ENCODE measurements at regions not wholly inside any gene's neighbourhood (a gene's known extent, or its start where the extent isn't known, plus 50 kb on each side); places are given as distances from the start of the nearest gene placed in this dataset.
"Not testable (repeated sequence)": the region's sequence is repeated elsewhere in the genome, so short reads cannot be mapped to it uniquely, and the experiment has no call there.

DNA sequence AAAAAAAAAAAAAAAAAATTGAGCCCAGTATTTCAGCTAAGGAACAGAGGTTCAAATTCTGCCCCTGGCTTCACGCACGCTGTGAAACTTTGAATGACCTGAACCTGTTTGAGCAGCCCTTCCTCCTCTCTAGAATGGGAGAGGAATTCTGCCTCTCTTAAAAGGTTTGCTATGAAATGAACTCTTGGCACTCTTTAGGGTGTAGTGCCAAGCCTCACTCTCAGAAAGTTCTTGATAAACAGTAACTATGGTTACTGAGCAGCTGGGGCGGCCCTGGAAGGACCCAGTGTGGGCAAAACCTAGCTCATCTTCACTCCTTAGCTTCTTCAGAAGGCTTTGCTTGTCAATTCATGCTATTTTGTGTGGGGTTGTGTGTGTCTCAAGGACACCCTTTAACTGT, 73.7 kb downstream of the GEMIN8 start:
- ChIA-PET CTCF (no interaction called here), POLR2A (interaction anchor here (0.6 kb wide), 1 partner anchor 97 kb away, joined by 3 read pairs; no protein-coding TSS in a partner anchor)

DNA sequence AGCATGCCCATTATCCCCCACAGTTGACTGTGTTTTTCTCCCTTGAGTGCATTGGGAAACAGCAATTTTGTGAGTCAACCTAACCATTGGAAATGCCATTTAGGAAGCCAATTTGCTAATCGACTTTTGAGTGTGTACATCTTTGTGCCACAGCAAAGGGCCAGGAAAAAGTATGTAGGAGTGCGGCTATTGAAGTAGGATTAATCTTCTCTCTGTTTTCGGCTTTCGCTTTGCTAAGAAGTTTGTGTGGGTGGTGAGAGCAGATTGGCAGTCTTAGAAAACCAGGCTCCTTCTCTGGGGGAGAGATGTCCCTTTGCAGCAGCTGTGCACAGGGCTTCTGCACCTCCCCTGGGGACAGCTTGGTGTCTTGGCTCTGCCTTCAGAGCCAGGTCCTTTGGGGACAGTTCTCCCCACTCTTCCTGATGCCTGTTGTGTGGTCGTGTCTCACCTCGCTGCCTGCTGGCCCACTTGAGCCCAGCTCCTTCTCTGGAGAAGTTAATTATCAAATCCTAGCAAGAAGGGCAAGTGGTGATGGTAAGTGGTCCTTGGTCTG, 74.5 kb downstream of the GEMIN8 start:
- POLR2A ChIA-PET = no interaction called here

DNA sequence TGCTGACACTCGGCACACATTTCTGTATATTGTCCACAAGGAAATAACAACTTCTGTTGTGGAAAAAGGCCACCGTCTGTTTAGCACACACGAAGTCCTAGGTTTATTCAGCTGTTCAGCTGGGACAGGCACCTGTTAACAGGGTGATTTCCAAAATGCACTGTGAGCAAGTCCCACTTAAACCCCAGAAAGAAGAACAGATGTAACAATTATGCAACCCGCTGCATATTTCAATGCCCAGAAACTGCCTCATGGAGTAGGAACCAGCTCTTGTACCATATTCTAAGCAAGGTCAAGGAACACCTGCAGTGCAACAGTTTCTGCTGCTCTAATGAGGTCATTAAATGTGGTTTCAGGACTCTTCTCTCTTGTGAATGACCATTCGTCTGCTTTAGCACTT, 77.1 kb downstream of the GEMIN8 start:
- ChIA-PET POLR2A (no interaction called here), CTCF (no interaction called here)

More for the DNA sequence above, 74.5 kb downstream of the GEMIN8 start:
- CTCF ChIA-PET = no interaction called here

DNA sequence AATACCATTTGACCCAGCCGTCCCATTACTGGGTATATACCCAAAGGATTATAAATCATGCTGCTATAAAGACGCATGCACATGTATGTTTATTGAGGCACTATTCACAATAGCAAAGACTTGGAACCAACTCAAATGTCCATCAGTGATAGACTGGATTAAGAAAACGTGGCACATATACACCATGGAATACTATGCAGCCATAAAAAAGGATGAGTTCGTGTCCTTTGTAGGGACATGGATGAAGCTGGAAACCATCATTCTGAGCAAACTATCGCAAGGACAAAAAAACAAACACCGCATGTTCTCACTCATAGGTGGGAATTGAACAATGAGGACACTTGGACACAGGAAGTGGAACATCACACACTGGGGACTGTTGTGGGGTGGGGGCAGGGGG, 83.5 kb downstream of the GEMIN8 start:
- CTCF ChIA-PET, POLR2A ChIA-PET: not testable (repeated sequence)

DNA sequence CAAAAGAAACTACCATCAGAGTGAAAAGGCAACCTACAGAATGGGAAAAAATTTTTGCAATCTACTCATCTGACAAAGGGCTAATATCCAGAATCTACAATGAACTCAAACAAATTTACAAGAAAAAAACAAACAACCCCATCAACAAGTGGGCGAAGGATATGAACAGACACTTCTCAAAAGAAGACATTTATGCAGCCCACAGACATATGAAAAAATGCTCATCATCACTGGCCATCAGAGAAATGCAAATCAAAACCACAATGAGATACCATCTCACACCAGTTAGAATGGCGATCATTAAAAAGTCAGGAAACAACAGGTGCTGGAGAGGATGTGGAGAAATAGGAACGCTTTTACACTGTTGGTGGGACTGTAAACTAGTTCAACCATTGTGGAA, 83.9 kb downstream of the GEMIN8 start:
- POLR2A ChIA-PET, CTCF ChIA-PET: not testable (repeated sequence)

DNA sequence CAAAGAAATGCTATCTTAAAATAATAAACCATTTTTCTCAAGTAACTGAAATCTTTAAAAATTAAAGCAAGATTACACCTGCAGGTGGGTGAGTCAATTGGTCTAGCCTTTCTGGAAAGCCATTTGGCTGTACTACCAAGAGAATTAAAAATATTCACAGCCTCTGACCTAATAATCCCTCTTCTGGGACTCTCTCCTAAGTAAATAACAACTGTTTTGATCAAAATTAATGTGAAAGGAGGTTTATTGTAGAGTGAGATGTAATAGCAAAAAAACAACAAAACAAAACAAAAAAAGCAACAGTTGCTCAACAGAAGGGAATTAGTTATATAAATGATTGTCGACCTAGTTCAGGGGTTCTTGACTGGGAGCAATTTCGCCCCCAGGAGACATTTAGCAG, 89.0 kb downstream of the GEMIN8 start:
- POLR2A ChIA-PET = no interaction called here
- CTCF ChIA-PET = no interaction called here

DNA sequence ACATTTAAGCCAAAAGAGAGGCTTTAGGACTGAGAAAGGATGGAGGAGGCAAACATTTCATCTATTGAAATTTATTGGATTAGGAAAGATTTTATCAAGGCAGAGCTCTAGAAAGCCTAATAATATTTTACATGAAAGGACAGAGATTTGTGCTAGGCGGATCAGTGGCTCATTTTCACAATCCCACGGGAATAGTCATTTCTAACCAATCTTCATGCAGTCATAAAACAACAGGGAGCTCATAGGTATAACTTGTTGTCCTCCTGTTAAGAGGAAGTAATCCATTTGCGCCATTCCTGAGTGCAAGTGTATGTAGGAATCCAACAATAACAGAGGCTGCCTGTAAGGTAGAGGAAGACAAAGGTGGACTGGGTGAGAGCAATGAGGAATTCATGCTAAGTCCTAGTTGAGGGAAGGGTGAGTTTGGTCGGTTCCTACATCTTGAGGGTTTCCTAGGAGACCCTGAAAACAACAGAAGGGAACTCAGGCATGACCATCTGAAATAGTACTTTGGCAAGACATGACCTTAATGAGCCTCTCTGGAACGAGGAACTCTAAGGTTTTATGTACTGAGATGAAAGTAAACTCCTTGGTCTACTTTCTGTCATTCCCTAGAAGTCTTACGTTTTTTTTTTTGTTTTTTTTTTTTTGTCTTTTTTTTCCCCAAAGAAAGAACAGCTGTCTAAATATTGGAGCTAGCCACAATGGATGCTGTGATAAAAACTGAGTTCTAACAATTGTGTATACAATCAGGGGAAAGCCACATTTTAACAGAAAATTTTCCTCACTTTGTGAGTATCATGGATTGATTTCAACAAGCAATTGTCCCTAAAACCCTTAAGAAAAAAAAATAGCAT, 89.7 kb downstream of the GEMIN8 start:
- ChIA-PET CTCF (no interaction called here), POLR2A (no interaction called here)

DNA sequence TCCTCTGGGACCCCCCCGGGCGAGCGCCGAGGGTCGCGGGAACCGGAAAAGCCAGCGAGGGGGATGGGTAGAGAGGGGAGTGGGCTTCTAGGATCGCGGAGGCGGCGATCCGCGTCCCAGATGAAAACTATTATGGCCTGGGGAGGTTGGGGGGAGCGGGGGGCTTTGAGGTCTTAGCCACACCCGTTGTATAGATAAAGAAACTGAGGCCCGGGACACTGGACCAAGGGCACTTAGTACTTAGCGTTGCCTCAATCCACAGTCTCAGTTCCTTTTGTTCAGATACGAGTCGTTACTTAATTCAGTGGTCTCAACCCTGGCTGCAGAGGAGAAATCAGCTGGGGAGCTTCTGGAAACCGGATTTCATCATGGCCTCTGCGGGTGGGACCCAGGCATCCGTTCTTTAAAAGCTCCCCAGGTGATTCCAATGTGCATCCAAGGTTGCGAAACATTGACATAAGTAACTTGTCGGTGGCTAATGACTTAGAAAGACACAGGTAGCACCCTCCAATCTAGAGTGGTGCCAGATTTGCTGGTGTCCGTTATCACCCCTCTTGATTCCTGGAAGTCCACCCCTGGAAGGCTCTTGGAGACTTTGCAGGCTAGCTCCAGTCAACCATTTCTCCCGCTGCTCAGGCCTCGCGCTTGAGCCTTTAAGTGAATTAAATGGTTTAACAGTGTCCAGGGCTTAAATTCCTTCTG, 90.7 kb downstream of the GEMIN8 start:
- CTCF ChIA-PET = interaction anchor here (0.6 kb wide), 1 partner anchor 296 kb away, joined by 3 read pairs; no protein-coding TSS in a partner anchor
- POLR2A ChIA-PET = no interaction called here

DNA sequence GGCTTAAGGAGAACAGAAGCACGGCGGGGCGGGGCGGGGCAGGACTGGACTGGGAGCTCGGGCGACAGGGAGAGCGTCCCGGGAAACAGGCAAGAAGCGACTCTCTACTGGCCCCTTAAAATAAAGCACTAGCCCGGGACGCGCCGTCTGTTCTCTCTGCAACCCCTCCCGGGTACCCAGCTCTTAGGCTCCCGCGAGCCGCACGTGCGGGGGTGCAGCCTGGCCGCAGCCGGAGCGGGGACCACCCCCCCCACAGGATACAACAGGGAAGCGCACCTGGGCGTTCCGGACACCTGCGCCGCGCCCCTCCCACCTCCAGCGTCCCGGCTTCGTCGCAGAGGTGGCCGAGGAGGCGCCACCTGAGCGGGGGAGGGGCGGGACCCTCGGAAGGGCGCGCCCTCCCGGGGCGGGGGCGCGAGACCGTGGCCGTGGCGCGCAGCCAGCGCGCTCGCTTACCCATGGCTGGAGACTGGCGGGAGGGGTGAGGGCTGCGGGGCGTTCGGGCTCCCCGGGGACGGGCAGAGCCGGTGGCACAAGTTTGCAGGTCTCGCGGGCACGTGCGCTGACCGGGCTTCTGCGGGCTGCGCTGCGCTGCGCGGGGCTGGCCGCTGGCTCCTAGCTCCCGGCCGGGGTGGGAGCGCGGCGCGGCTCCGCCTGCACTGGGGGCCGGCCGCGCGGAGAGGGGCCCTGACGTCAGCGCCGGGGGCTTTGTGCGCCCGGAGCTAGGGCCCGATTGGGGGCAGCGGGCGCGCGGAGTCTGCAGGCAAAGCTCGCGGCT, 91.5 kb downstream of the GEMIN8 start:
- CTCF ChIA-PET = interaction anchor here (0.6 kb wide), 1 partner anchor 295 kb away, joined by 3 read pairs; no protein-coding TSS in a partner anchor
- POLR2A ChIA-PET = no interaction called here

DNA sequence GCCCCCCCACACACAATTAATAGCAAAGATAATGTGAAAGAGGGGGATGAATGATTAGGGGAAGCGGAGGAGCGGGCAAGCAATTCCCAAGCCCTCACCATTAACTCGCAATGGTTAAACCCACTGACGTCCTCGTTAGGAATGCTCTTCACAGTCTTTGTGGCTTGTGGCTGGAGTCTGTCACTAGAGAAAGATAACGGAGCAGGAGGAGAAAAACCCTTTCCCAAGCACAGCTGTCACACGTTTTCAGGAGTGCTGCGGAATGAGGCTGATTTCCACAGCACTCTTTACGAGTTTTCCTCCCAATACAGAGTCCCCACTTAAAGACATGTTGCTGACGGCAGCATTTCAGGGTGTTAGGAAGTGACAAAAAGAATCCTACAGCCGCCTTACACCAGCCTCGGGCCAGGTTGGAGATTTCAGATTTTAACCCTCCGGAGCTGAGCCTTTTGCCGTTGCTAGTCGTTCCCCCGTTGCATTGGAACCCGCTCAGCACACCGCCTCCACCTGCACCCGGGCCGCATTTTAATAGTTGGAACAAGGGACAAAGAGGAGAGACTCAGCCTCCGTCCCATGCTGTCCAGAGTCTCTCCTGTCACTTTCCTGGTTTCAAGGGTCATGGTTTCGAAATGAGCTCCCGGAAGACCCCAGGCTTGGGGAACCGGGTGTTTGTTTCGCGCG, 92.2 kb downstream of the GEMIN8 start:
- ChIA-PET POLR2A (no interaction called here), CTCF (no interaction called here)

DNA sequence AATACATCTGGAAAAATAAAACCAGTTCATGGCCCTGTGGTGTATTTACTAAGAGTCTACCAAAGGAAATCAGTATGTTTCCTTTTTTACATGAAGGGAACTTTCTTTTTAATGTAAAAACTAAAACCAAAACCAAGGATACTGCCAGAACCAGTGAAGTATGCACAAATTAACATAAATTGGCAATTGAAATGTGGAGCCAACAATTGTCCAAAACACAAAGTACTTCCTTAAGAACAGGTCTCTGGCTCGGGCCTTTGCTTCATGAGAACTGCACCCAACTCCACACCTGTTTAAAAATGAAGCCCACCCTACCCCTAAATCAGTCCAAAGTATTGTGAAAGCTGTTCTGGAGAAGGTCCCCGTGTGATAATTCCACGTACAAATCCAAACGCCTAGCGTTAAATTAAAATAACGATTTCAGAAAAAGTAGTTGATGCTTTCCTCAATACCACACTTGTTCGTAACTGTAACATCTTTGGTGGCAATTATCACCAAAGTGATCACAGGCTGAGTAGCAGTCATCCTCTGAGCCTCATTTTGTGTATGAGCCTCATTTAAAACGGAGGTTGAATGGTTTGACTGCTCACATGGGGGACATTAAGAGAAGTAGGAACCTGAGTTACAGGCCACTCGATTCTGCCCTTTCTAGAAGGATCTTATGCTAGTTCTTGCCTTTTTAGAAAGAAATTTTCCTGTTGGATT, 93.0 kb downstream of the GEMIN8 start:
- ChIA-PET CTCF (no interaction called here), POLR2A (no interaction called here)

DNA sequence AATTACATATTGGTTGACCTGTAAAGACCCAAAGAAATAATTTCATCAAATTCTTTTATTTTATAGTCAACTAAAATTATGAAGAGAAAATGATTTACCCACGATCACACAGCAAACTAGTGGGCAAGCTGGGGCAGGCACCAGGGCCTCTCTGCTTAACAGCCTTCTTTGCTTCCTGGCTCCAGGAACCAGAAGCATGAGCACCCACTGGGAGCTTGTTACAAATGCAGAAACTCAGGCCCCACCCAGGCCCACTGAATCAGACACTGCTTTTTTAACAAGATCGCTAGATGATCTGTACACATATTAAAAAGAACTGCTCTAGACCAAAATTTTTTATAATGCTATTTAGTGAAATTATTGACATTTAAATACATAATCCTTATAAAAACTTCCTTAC, 95.0 kb downstream of the GEMIN8 start:
- ChIA-PET POLR2A (no interaction called here), CTCF (no interaction called here)

DNA sequence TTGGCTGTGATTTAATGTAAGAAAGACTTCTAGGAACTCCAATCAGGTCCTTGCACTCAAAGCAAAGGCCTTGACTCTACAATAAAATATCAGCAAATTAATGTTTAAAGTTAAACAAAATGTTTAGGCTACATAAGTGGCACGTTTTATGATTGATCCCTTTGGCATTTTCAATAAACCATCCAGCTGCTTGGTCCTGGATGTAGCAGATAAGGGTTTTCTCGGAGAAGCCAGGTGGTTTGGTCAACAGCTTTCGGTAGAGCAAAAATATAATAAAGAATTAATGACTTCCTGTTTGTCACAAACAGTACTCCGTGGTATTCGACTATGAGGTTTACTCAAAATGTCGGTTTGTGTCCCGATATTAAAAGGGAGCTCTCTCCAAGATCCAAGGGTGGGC, 95.8 kb downstream of the GEMIN8 start:
- ChIA-PET CTCF (no interaction called here), POLR2A (no interaction called here)

DNA sequence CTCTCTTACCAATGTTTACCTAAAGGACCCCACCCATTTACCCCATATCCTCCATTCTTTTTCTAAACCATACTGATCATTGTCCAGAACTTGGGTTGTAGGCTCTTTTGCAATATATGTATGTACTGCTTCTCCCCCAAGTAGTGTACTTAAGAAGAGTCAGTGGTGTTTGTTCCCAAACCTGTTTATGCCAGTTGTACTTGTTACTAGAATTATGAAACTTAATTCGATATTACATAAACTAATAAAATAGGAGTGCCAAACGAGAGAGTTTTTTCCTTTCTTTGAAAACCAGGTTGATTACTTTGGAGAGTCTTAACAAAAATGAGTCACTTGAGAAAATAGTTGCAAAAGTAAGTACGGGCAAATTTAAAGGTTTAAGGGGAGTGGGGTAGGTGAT, 96.3 kb downstream of the GEMIN8 start:
- ChIA-PET POLR2A (no interaction called here), CTCF (no interaction called here)

DNA sequence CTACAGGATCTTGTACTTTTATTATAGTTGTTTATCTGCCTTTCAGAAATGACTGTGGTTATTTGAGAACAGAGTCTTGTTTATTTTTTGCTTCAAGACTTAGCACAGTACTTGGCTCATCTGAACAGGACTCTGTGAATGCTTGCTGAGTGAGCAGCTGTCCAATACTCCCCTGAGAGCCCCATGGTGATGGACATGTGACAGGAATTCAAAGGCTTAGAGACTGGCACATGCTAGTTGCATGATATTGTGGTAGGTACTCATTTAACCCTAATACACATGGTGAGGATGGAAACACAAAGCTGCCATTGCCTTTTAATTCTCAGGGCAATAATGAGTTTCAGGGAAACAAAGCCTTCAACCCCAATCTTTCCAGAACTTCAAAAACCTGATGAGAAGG, 97.3 kb downstream of the GEMIN8 start:
- CTCF ChIA-PET = no interaction called here
- POLR2A ChIA-PET = no interaction called here

DNA sequence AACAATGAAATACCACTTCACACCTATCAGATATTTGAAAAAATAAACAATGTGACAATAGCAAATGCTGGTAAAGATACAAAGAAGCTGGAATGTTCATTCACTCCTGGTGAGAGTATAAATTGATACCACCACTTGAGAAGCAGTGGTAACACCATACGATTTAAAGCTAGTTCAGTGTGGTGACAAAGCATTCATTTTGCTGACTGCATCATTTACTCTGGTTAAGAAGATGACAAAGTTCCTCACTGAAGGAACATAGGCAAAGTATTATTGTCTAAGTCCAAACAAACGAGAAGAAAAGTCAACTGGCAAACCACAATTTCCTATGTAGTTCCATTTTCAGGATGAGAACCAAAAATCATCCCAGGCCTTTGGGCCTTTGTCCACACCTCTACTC, 102.5 kb downstream of the GEMIN8 start:
- CTCF ChIA-PET = no interaction called here
- POLR2A ChIA-PET = no interaction called here

DNA sequence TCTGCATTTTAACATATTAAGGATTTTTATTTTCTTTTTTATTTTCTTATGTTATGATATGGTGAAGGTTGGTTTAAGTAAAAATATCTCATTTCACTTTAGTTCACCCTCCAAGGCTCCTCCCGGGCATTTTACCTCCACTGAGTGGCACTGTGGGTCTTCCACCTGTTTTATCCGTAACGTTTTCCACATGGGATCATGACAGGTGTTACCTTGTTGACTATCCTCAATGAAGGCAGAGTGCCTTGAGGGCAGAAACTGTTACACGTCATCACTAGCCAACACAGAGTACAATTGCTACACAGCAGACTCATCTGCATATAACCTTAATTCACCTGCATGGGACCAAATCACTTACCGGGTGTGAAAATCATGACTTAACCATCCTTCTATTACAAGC, 105.8 kb downstream of the GEMIN8 start:
- ChIA-PET POLR2A (no interaction called here), CTCF (no interaction called here)

DNA sequence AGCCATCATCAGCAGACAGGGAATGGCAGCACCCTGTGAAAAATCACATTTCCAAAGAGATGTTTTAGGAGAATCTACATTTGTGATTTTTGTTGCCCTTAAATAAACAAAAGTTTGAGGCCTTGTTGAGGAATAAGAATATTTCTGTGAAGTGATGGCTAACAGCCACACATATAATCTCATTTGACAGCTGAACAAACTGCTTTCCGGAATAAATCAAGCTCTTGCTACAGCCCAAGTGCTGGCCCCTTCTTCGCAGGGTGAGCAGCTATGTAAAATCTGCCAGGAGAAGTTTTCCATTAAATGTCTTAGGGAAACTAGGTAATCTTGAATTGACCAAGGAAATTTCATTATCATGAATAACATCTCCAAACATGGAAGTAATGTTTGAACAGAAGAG, 106.4 kb upstream of the GPM6B start:
- POLR2A ChIA-PET = no interaction called here
- CTCF ChIA-PET = no interaction called here

DNA sequence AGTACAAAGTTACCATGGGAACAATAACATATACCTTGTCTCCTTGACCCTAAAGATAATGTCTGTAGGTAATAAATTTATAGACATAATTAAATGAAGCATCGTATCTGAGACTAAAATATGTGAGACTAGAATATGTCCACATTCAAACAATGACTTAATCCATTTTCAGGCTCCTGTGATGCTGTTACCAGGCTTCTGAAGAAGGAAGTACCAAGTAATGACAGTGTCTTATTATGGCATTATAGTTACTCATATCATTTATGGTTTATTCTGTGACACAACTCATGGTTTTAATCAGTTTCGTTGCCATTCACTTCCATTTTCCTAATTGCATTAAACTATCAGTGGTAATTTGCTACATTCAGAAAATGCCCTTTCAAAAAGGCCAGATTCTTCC, 100.6 kb upstream of the GPM6B start:
- ChIA-PET POLR2A (no interaction called here), CTCF (no interaction called here)

DNA sequence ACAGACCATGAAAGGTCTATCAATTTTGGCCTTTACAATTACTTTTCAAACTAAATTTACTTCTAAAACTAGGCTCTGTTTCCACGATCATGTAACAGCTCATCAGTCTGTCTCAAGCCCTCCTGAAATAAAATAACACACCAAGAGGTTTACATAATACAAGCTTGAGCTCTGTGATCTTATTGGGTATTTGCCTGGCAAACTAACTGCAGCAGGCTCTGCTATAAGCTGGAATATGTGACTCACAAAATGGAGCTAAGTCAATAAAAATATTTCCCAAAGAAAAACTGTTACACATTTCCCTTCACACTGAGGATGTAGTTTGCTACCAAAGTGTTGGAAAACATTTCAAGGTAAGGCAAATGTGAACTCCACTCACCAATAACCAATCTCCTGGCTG, 94.7 kb upstream of the GPM6B start:
- POLR2A ChIA-PET = no interaction called here
- CTCF ChIA-PET = no interaction called here
